PC-9 (cell line): ENCODE measurements at regions not wholly inside any gene's neighbourhood (a gene's known extent, or its start where the extent isn't known, plus 50 kb on each side); places are given as distances from the start of the nearest gene placed in this dataset.

Source experiments
- BruUV-seq: library from RNA; stranded (reverse); fragments of 400-500 nt; replicated peaks from 2 replicates; lab custom pipeline; 2021; lab: Mats Ljungman, UMichigan
- CTCF ChIA-PET: fragments of 300-600 bp; sonication (Branson Sonifier 250); formaldehyde crosslinking; loops from one replicate; lab custom pipeline; 2022; ENCODE audit warnings: antibody characterized with exemption; lab: Charles Lee
- POLR2A ChIA-PET: fragments of 300-600 bp; sonication (Branson Sonifier 250); formaldehyde crosslinking; loops from one replicate; lab custom pipeline; 2022; ENCODE audit warnings: antibody characterized with exemption; ENCODE audit not compliant: unreplicated experiment; lab: Charles Lee
- DNase-seq, 2 experiments: peaks; one replicate each; pipeline versions ENCODE4 v3.0.0 to v3.0.0-alpha.2; 2015 to 2022; ENCODE audit warnings: mixed read lengths in 1 of 2
- H2AFZ ChIP-seq: fragments of 200-600 bp; sonication (generic); 2 replicates; pipeline ENCODE4 v1.8.1; 2017; ENCODE audit warnings: antibody characterized with exemption
- H3F3A ChIP-seq: fragments of 200-600 bp; sonication (generic); 2 replicates; pipeline ENCODE4 v1.8.1; 2017; ENCODE audit warnings: antibody characterized with exemption, mild to moderate bottlenecking, low read depth; ENCODE audit not compliant: insufficient read depth
- H3K27ac ChIP-seq: fragments of 200-600 bp; sonication (generic); 2 replicates; pipeline ENCODE4 v1.6.1; 2016; ENCODE audit warnings: mixed run types
- H3K27me3 ChIP-seq: fragments of 200-600 bp; sonication (generic); 2 replicates; pipeline ENCODE4 v1.6.1; 2016; ENCODE audit warnings: low read depth, mixed run types; ENCODE audit not compliant: insufficient read depth
- H3K36me3 ChIP-seq: fragments of 200-600 bp; sonication (generic); 2 replicates; pipeline ENCODE4 v1.6.1; 2016; ENCODE audit warnings: low read depth, mixed run types
- H3K4me1 ChIP-seq: fragments of 200-600 bp; sonication (generic); replicated peaks from 2 replicates; pipeline ENCODE4 v1.6.1; 2016; ENCODE audit warnings: mixed run types; ENCODE audit not compliant: insufficient read depth
- H3K4me2 ChIP-seq: fragments of 200-600 bp; sonication (generic); 2 replicates; pipeline ENCODE4 v1.6.1; 2017; ENCODE audit warnings: mixed run types
- H3K4me3 ChIP-seq: fragments of 200-600 bp; sonication (generic); 2 replicates; pipeline ENCODE4 v1.6.1; 2016; ENCODE audit warnings: mixed run types
- H3K79me2 ChIP-seq: fragments of 200-600 bp; sonication (generic); 2 replicates; pipeline ENCODE4 v1.6.1; 2017; ENCODE audit warnings: low read depth, mixed run types
- H3K9me2 ChIP-seq: fragments of 200-600 bp; sonication (generic); 2 replicates; pipeline ENCODE4 v1.8.1; 2017; ENCODE audit warnings: mild to moderate bottlenecking; ENCODE audit not compliant: insufficient read depth
- H3K9me3 ChIP-seq: fragments of 200-600 bp; sonication (generic); 2 replicates; pipeline ENCODE4 v1.8.1; 2016; ENCODE audit warnings: low read depth; ENCODE audit not compliant: insufficient read depth
- H4K20me1 ChIP-seq: fragments of 200-600 bp; sonication (generic); 2 replicates; pipeline ENCODE4 v1.8.1; 2017; ENCODE audit not compliant: insufficient read depth
- EZH2 ChIP-seq: fragments of 200-600 bp; sonication (generic); IDR thresholded peaks from 2 replicates; pipeline ENCODE4 v1.8.0; 2017; ENCODE audit warnings: antibody characterized with exemption, low read depth
- intact Hi-C: fragments of 100-400 bp; cut with micrococcal nuclease; formaldehyde crosslinking; loops from one replicate; pipeline ENCODE4 v1.10.0; 2022; ENCODE audit not compliant: unreplicated experiment
- TF ChIP-seq, protein P1 (sequence below): fragments of 200-600 bp; sonication (generic); conservative IDR thresholded peaks from 2 replicates; pipeline ENCODE4 v1.6.1; 2017; ENCODE audit warnings: mixed run types, antibody characterized with exemption, mild to moderate bottlenecking, moderate library complexity

DNA sequence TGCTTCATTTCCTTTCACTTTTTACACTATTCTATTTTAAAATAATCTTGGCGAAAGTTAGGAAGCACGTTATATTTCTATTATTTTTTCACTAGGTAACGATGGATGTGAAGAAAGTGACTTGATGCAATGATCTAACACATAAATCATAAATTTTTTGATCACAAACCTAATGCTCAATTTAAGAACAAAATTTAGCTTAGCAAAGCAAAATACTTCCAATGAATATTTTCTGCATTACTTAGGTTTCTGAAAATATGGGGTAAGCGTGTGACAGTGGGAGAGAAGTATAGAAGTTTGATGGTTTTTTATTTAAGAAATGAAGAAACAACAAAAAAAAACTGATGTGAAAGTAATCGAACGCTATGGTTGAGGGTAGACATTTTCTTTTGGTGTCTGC, 1528.7 kb upstream of the CDH9 start:
- BruUV-seq, result no TSS peak
- no peaks in the 10 kb centered on the region for H3K4me1 ChIP-seq
- DNase-seq, result no peak
- no peaks in the 10 kb centered on the region for H3K27me3 ChIP-seq
- POLR2A ChIA-PET, result no interaction called here
- H3K9me2 ChIP-seq, result peaks cover 12% of the 10 kb centered on the region; the same call in 1 of the 2 replicates
- TF ChIP-seq, protein P1, sequence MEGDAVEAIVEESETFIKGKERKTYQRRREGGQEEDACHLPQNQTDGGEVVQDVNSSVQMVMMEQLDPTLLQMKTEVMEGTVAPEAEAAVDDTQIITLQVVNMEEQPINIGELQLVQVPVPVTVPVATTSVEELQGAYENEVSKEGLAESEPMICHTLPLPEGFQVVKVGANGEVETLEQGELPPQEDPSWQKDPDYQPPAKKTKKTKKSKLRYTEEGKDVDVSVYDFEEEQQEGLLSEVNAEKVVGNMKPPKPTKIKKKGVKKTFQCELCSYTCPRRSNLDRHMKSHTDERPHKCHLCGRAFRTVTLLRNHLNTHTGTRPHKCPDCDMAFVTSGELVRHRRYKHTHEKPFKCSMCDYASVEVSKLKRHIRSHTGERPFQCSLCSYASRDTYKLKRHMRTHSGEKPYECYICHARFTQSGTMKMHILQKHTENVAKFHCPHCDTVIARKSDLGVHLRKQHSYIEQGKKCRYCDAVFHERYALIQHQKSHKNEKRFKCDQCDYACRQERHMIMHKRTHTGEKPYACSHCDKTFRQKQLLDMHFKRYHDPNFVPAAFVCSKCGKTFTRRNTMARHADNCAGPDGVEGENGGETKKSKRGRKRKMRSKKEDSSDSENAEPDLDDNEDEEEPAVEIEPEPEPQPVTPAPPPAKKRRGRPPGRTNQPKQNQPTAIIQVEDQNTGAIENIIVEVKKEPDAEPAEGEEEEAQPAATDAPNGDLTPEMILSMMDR, result no peak
- TF ChIP-seq EZH2, result no peak
- no peaks in the 10 kb centered on the region for H3F3A ChIP-seq
- no peaks in the 10 kb centered on the region for H4K20me1 ChIP-seq
- no peak overlapping the region for H3K27ac ChIP-seq
- H2AFZ ChIP-seq, result no peak overlapping the region
- H3K4me3 ChIP-seq, result no peak overlapping the region
- H3K79me2 ChIP-seq, result no peaks in the 10 kb centered on the region
- H3K4me2 ChIP-seq, result no peak overlapping the region
- no peaks in the 10 kb centered on the region for H3K36me3 ChIP-seq
- intact Hi-C loops, result no loop called here
- H3K9me3 ChIP-seq, result no peaks in the 10 kb centered on the region
- CTCF ChIA-PET, result no interaction called here

DNA sequence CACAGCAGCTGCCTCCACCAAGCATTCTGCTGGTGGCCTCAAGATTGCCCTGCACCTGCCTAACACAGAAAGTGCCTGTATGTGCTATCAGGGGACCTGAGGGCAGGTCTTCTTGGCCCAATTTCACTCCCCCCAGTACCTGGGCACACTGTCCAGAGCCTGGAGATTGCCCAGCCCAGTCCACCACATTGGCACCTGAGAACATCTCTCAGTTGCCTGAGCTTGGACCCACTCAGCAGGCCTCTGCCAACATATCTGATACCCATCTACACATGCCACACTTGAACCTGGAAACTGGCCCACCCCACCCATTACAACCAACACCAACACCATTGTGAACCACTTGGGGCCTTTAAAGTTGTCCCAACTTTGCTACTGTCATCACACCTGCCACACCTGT, 1523.1 kb upstream of the CDH9 start:
- POLR2A ChIA-PET, result no interaction called here
- CTCF ChIA-PET, result no interaction called here
- Histone ChIP-seq H3K27ac (no peak overlapping the region), H4K20me1 (no peaks in the 10 kb centered on the region), H3K4me2 (no peak overlapping the region), H2AFZ (no peak overlapping the region), H3K27me3 (no peaks in the 10 kb centered on the region), H3K4me3 (no peak overlapping the region), H3K9me3 (no peaks in the 10 kb centered on the region), H3K79me2 (no peaks in the 10 kb centered on the region), H3F3A (no peaks in the 10 kb centered on the region), H3K9me2 (0 out of 2 replicates have a peak, but pooled peaks cover 8% of the 10 kb centered on the region), H3K4me1 (no peaks in the 10 kb centered on the region), H3K36me3 (no peaks in the 10 kb centered on the region)
- DNase-seq, result no peak
- intact Hi-C loops, result no loop called here
- TF ChIP-seq, protein P1, result no peak
- TF ChIP-seq EZH2, result no peak
- BruUV-seq, result no TSS peak

DNA sequence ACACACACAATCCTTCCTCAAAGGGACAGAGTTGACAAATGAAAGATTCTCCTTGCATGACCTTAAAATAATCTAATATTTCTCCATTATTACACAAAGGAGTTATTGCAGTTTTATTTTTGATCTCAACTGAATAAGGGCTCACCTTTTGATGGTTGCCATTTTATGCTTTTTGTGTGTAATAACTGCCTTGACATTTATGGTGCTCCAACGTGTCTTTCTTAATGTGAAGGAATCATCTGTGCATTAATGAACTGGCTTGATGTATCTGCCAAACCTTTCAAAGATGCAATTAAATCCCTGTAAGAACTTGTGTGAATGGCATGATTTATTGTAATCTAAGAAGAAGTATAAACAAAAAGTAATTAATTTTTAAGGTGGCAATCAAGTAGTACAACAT, 1519.8 kb upstream of the CDH9 start:
- H3K4me3 ChIP-seq, result no peak overlapping the region
- H3K4me2 ChIP-seq, result no peak overlapping the region
- no peaks in the 10 kb centered on the region for H3F3A ChIP-seq
- no peaks in the 10 kb centered on the region for H3K27me3 ChIP-seq
- no peak overlapping the region for H3K27ac ChIP-seq
- no peaks in the 10 kb centered on the region for H3K79me2 ChIP-seq
- no peaks in the 10 kb centered on the region for H3K9me2 ChIP-seq
- no peaks in the 10 kb centered on the region for H3K36me3 ChIP-seq
- no peaks in the 10 kb centered on the region for H3K9me3 ChIP-seq
- no peaks in the 10 kb centered on the region for H3K4me1 ChIP-seq
- no peaks in the 10 kb centered on the region for H4K20me1 ChIP-seq
- no peak for TF ChIP-seq EZH2
- TF ChIP-seq, protein P1, result no peak
- BruUV-seq, result no TSS peak
- no peak overlapping the region for H2AFZ ChIP-seq
- CTCF ChIA-PET, result no interaction called here
- POLR2A ChIA-PET, result no interaction called here
- intact Hi-C loops, result no loop called here
- DNase-seq, result no peak
